ENCODE measurements at regions not wholly inside any gene's neighbourhood (a gene's known extent, or its start where the extent isn't known, plus 50 kb on each side); places are given as distances from the start of the nearest gene placed in this dataset.
A peak's percentile ranks its signal among the peaks of the same experiment; 100 is the strongest.

DNA sequence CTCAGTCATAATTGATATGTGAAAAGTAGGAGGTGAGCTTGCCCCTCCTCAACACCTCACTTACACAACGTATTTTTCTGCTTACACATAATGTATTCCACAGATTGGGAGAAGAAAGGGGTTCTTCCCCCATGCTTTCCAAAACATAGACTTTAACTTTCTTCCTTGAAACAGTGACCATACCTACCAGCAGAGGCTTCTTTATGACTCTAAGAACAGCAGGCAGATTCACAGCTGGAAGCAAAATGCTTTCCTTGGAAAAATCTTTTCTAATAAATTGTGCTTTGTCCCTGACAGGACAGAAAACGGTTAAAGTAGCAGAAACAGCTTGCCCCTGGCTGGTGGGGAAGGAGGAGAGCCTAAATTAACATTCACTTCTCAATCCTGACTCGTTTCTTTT, 629.1 kb upstream of the IMPG1 start:
- H3K4me3 ChIP-seq (ENCODE audit: low read depth, low read length), result no peak overlapping the region
- TF ChIP-seq, protein P1, sequence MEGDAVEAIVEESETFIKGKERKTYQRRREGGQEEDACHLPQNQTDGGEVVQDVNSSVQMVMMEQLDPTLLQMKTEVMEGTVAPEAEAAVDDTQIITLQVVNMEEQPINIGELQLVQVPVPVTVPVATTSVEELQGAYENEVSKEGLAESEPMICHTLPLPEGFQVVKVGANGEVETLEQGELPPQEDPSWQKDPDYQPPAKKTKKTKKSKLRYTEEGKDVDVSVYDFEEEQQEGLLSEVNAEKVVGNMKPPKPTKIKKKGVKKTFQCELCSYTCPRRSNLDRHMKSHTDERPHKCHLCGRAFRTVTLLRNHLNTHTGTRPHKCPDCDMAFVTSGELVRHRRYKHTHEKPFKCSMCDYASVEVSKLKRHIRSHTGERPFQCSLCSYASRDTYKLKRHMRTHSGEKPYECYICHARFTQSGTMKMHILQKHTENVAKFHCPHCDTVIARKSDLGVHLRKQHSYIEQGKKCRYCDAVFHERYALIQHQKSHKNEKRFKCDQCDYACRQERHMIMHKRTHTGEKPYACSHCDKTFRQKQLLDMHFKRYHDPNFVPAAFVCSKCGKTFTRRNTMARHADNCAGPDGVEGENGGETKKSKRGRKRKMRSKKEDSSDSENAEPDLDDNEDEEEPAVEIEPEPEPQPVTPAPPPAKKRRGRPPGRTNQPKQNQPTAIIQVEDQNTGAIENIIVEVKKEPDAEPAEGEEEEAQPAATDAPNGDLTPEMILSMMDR (conservative IDR thresholded peaks at IDR 0.05; ENCODE audit: low read depth, low read length), result peak; percentile 46
- DNase-seq (ENCODE audit: low read depth), result peak; percentile 24

DNA sequence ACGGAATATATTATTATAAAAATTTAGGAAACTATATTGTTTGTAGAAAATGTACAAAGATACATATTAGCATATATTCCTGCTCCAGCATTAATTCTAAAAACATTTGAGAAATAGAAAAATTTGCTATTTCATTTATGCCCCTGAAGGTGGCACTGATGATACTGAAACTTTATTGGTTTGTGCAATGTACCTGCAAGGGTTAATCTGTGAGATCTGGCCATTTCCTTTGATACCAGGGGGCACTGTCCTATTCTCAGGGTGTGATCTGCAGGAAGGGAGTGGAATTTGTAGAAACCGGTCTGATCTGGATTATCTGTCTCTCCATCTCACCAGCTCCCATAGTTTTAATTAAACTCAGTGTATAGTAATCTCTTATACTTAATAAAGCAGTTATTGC, 625.1 kb upstream of the IMPG1 start:
- DNase-seq (ENCODE audit: low read depth), result peak; percentile 65
- TF ChIP-seq, protein P1 (conservative IDR thresholded peaks at IDR 0.05; ENCODE audit: low read depth, low read length), result peak; percentile 58
- H3K4me3 ChIP-seq (ENCODE audit: low read depth, low read length), result no peak overlapping the region

DNA sequence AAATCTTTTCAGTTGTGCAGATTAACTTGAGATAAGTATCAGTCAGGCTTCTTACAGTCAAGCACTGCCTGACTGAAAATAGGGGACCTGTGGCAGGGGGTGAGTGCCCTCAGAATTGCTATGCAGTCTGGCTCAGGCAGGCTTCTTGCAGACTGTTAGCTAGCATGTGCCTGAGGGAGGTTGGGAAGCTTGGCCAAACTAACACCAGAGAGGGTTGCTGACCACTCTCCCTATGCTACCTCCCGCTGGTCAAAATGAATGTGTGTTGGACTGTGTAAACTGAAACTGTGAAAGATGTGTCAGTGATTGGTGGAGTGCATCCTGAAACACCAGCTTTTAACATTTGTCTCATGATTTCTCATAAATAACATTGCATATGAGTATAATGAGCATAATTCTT, 622.3 kb upstream of the IMPG1 start:
- TF ChIP-seq, protein P1 (conservative IDR thresholded peaks at IDR 0.05; ENCODE audit: low read depth, low read length), result peak; percentile 10
- DNase-seq (ENCODE audit: low read depth), result peak; percentile 59
- no peak overlapping the region for H3K4me3 ChIP-seq (ENCODE audit: low read depth, low read length)

DNA sequence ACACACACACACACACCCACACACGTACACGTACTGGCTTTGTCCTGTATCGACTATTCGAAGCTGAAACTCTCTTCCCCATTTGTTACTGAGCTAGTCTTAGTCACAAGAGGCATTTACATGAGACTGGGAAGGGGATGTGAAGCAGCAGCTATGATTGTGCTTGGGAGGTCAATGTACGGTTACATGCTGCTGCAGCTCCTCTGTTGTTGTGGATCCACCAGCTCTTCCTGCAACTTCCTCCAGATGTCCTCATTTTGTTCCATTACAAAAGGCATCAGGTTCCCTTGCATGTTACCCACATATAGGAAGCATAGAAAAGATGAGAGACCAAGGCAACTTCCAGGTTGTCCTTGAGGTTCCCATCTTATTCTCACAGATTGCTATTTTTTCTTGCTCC, 612.4 kb upstream of the IMPG1 start:
- no peak overlapping the region for H3K4me3 ChIP-seq (ENCODE audit: low read depth, low read length)
- peak; percentile 65 for DNase-seq (ENCODE audit: low read depth)
- TF ChIP-seq, protein P1 (conservative IDR thresholded peaks at IDR 0.05; ENCODE audit: low read depth, low read length), result peak; percentile 38

DNA sequence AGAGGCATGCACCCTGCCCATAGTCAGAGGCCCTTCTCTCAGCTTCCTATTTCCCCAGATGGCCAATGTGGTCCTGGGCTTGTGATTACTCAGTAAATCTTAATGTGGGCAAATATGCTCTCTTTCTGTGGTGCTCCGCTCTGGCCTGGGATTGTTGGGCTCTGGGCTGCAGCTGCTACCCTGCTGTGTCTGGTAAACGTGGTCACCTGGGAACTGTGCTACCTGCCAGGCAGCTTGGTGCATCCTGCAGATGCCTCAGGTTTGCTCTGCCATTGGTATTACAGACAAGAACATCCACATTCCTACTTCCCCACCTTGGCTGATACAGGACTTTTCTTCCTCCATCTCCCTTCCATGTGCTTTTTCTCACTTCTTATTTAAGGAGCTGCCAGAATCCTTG, 611.5 kb upstream of the IMPG1 start:
- TF ChIP-seq, protein P1 (conservative IDR thresholded peaks at IDR 0.05; ENCODE audit: low read depth, low read length), result no peak
- no peak for DNase-seq (ENCODE audit: low read depth)
- no peak overlapping the region for H3K4me3 ChIP-seq (ENCODE audit: low read depth, low read length)

DNA sequence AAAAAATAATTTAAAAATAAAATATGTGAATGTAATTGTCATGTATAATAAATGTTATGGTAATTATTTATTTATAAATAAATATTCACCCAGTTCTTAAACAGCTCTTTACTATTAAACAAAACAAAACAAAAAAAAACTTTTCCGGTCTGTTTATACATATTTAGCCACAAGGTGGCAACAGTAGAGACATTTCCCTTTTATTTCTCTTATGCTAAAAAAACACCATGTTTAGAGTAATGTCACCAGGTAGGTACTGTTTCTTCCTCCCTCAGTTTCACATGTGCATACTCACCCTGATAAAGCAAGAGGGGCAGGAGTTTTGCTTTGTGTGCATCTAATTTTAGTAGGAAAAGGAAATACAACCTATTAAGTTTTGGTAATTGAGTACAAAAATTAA, 610.4 kb upstream of the IMPG1 start:
- H3K4me3 ChIP-seq (ENCODE audit: low read depth, low read length), result no peak overlapping the region
- peak; percentile 48 for DNase-seq (ENCODE audit: low read depth)
- TF ChIP-seq, protein P1 (conservative IDR thresholded peaks at IDR 0.05; ENCODE audit: low read depth, low read length), result peak; percentile 51

DNA sequence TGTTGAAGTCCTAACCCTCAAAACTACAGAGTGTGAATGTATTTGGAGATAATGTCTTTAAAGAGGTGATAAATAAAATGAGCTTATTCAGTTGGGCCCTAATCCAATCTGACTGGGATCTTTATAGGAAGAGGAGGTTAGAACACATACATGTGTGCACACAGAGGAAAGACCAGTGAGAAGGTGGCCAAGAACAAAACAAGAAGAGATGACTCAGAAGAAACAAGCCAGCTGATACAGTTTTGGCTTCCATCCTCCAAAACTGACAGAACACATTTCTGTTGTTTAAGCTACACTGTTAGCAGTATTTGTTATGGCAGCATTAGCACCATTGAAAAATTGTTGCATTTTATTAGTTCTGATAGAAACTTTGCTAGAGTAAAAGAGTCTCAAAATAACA, 609.3 kb upstream of the IMPG1 start:
- TF ChIP-seq, protein P1 (conservative IDR thresholded peaks at IDR 0.05; ENCODE audit: low read depth, low read length), result no peak
- H3K4me3 ChIP-seq (ENCODE audit: low read depth, low read length), result no peak overlapping the region
- peak; percentile 62 for DNase-seq (ENCODE audit: low read depth)
